NCI-H1105 (cell line): ENCODE measurements at regions not wholly inside any gene's neighbourhood (a gene's known extent, or its start where the extent isn't known, plus 50 kb on each side); places are given as distances from the start of the nearest gene placed in this dataset.

Experiments
- DNase-seq: peaks from one replicate; lab custom pipeline; 2025; lab: John Stamatoyannopoulos, UW

DNA sequence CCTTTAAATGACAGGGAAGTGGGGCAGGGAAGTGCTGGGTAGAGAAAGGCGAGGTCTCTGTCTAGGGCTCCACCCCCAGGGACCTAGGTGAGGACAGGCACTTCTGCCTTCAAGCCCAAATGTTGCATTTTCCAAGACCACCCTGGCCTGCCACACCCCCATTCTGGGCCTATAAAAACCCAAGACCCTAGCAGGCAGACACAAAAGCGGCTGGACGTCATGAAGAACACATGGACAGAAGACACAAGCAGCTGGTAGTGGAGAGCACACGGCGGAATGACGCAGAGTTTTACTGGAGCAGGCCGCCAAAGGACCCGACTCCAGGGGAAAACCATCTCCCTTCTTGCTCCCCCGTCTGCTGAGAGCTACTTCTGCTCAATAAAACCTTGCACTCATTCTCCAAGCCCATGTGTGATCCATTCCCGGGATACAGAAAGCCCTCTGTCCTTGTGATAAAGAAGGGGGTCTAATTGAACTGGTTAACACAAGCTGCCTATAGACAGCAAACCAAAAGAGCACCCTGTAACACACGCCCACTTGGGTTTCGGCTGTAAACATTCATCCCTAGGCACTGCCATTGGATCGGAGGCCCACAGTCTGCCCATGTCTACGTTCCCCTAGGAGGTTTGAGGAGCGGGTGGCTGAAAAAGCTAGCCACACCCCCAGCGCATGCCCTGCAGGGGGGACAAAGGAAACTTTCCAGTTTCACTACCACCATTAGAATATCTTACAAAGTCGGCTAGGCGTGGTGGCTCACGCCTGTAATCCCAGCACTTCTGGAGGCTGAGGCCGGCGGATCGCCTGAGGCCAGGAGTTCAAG is 622.2 kb upstream of the SALL1 start:
- DNase-seq, result no peak

DNA sequence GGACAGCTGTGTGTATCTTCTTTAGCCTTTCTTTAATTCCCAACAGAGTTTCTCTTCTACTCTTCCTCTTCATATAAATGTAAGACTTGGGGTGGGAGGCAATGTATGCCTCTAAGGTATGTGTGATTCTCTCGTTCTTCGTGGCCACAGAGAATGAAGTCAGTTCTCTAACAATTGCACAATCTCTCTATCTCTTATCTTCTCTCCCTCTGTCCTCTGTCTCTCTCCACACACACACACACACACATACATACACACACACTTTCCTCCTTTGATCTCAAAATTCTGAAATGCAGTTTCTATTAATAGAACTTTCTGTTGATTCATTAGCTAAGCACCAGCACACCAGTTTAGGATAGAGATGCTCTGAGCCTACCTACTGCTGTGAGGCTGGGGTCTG is 615.7 kb upstream of the SALL1 start:
- DNase-seq, result no peak

DNA sequence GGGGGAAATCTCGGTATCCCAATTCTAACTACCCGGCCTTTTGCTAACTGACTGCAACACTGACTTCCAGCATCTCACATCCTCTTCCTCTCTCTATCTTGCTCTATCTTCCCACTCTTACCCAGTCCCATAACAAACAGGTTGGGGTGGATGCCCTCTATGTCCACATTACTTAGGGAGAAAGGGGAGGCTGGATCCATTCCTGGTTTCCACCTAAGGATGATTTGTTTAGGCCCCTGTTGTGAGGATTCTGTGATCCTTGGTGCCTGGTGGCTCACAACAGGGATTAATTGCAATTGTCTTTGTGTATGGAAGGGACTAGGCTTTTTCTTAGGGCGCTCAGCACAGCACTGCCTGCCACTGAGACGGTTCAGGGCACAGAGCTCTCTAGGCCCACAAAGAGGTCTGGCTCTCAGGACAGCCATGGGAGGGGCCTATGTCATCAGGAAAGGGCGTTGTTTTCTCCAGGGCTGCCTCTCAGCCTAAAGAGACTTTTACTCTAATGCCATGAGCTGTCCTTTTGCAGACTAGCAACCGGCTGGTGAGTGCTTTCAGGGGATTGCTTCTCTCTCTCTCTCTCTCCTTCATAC is 612.1 kb upstream of the SALL1 start:
- no peak for DNase-seq

DNA sequence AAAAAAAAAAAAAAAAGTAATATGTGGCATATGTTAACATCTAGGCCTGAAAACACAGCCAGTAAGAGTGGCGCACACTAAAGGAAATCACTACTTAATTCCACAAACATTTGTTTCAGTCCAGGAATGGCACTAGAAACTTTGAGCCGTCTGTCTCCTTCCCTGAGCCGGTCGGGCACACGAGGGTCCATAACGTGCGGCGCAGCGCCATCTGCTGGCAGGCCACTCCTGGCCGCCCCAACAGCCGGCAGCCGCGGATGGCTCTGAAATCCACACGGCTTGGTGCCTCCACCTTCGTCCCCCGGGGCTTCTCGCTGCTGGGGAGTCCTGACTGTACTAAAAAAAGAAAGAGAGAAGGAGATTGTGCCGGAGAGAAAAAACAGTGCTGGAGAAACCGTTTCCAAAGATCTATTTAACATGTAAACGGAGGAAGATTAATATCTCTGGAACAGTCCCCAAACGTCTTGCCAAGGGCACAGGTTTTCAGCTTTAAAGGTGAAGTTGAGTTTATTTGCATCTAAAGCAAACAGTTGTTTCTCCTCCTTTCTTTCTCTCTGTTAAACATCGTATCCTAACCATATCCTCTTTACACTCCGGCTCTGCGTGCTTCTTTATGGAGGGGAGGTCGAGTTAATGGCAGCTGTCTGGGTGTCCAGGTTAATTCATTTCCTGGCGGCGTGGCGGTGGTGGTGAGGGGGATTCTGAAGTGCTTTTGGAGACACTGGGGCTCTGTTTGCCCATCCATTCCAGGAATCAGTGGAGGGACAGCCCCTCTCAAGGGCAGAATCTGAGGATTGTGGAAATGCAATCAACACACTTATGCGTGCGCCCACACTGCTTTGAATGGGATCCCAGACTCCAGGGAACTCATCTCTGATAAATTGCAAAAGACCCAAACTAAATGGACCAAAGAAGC is 611.3 kb upstream of the SALL1 start:
- DNase-seq, result peak; percentile 81

DNA sequence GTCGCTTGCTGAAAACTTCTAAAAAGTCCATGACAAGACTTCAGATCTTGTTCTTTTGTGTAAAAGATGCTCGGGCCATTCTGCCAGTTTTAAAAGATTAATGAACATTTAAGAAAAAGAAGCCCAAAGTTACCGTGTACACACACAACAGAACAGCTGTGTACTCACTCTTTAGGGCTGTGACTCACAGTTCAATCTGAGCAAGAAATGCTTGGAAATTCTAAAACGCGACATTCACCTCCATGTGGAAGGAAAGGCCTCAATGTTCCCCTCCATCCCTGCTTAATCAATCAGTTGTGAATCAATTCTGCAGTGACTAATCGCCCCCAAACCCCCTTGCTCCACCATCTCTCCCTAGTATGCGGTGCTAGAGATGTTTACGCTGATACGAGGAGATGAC is 609.9 kb upstream of the SALL1 start:
- no peak for DNase-seq

DNA sequence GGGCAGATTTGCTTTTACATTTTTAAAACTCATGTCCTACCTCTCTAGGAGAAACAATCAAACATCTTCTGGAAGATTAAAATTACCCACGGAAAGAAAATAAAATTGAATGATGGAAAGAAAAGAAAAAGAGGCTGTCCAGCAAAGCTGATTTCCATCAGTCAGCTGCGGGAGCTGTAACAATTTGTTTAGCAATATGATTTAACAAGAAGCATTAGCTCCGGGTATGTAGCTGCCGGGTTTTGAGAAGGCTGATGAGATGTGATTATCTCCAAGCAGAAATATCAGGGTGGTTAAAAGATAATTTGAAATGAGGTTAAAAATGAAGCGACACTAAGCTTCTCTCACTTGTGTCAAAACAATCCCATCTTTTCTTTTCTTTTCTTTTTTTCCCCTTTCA is 608.9 kb upstream of the SALL1 start:
- DNase-seq, result no peak

DNA sequence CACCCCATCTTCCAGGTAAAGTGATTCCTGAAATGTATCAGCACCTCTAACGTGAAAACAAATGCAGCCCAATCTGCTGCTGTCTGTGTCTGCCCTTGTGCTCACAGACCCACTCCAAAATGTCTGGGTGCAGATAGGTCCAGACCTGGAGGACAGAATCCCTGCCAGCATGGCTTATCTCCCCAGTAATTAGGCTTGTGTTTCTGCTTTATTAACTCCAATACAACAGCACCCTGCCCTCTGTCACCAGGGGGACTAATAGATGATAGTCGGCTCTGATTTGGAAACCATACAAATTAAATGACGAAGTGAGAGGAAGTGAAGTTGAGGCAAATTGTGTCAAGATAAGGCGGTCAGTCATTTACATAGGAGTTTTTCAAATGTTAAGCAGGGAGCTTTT is 608.3 kb upstream of the SALL1 start:
- DNase-seq, result no peak

DNA sequence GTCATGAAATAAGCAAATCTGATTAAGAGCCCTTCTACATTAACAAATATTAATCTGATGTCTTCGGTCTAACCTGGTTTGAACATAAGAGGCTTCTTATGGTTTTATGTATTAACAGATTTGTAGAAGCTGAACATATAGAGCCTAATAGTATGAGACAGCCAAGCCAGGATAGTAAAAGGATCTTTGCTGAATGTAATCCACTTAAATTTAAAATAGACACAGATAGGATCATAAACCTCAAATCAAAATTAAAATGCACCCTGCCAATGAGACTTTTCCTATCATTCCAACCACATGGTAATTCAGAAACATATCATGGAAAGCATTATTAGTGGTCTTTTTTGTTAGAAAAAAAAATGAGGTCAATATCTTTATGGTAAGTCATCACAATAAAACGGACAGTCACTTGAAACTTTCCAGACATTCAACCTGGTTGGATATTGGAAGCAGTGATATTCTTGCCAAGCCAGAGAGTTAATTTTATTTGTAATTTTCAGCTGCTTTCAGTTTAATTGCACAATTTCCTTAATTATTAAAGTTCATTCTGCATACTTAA is 606.9 kb upstream of the SALL1 start:
- DNase-seq, result no peak

DNA sequence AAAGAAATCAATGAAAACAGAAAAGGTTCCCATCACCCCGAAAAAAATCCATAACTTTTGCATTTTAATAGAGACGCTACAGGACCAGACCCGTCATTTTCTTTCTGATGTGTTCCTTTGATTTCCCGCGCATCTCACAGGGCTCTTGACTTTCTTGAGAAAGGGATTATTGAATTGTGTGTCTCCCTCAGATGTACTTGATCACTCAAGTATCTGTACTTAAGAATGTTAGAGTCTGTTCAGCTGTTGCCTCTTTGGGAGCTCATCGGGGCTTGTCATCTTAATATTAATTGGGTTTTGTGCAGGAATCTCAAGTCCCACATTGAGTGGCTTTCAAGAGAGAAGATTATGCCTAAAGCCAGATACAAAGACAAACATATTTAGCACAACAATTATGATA is 606.4 kb upstream of the SALL1 start:
- no peak for DNase-seq

DNA sequence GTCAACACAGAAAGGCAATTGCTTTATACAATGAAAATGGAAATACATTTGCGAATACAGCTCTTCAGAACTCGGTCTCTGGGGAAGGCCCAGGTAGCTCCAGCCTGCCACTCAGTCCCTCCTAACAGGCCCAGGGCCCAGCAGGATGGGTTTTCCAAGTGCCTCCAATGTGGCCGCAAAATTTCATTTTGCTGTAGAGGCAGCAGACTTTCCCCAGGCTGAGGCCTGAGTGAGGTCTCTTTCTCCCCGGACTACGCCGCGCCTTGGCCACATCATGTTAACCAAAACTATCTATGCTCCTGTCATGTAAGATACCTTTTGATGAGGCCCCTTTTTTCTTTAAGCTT is 606.0 kb upstream of the SALL1 start:
- no peak for DNase-seq

DNA sequence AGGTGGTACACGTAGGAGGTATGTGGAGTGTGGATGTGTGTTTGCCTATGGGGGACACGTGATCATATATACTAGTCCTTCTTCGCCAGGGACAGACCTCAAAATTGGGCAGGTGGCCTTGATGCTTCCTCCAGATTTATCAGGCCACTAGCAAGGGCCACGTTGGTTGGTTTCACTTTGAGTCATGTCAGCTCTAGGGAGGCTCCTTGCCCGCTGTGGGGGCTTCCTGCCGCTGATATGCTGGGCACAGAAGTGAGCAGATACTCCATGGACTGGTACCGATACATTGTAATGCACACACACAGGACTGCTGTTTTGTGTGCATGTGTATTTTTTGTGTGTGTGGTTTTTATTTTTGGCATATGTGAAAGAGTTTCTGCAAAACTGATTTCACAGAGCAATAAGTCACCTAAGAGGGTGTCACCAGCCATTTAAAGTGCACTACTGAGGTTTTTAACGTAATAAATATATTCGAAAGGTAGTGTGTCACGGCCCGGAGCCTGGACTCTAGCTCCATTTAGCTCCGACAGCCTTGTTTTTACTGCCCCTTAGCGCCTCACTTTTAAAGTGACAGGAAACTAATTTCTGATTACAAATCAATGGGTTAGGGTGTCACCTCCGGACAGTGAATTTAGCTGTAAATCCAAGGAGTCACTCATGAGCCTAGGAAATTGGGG is 605.5 kb upstream of the SALL1 start:
- no peak for DNase-seq

DNA sequence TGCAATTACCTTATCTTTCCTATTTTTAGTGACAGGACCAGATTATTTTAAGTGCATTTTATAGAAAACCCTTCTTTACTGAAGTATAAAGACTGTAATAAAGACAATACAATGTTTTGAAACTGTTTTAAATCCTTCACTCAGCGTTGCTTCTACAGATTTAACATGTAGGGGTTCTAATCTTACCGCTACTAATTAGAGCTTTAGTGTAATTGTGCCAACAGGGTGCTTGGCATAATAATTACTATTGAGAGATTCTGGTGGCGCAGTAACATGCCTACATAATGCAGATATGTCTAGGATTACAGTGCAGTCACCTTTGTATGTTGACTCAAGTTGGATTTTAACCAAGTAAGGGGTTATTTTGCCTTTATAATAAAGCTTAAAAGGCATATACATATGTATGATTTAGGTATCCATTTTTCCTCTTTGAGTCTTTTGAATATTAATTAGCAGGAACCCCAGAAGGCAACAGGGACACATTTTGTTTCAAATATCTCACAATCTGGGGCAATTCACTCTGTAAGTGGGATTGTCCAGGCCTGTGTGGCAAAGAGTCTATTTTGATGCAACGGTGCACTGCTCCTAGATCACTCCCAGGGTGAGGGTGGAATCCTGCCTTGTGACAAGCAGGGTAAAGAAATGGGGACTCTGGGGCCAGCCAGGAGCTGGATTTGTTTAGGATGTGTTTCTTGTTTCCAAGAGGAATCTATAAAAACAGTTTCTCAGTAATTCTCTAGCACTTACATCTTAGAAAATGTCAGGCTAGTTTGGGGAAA is 604.7 kb upstream of the SALL1 start:
- peak; percentile 45 for DNase-seq

DNA sequence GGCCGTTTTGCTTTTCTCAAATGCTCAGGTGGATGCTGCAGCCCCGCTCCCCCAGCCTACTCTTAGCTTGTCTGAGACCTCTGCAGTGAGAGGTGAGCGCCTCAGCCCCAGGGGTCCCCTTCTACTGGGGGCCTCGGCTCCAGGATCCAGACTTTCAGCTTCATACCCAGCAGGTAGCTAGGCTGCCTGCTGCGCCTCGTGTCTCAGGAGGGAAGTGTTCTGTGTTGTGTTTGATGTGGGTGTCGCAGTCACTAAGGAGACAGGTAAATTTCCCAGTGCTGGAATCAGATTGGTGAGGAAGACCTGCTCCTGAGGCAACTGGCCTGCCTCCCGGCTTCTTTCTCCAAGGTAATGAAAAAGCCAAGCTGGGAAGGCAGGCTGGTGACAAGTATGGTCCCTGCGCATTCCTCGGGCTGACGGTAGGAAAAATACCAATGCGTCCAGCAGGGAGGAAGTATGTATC is 604.0 kb upstream of the SALL1 start:
- no peak for DNase-seq

DNA sequence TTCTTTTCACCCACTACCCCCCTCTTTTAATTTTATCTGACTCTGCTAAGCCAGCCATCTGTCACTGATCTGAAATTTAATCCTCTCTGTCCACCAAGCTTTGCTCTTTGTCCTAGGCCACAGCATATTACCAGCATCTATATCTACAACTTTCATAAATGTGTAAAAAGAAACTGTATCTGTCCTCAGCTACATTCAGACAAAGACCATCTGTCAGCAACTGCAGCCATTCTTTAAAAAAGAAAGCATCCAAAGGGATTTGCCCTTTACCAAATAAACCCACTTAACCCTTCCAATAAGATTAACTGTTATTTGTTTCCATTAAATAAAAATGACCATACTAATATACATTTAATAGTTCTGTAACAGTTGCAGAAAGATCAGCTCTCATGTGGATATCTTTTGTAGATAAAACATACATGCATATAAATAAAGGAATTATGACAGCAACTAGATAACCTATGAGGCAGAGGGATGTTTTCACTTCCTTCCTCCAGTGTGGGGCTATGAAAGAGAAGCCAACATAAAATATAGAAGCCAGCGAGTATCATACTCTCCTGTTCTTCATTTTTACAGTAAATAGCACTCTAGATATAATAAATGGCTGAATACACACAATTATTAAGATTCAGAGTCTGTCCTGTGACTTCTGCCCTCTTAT is 602.5 kb upstream of the SALL1 start:
- no peak for DNase-seq

DNA sequence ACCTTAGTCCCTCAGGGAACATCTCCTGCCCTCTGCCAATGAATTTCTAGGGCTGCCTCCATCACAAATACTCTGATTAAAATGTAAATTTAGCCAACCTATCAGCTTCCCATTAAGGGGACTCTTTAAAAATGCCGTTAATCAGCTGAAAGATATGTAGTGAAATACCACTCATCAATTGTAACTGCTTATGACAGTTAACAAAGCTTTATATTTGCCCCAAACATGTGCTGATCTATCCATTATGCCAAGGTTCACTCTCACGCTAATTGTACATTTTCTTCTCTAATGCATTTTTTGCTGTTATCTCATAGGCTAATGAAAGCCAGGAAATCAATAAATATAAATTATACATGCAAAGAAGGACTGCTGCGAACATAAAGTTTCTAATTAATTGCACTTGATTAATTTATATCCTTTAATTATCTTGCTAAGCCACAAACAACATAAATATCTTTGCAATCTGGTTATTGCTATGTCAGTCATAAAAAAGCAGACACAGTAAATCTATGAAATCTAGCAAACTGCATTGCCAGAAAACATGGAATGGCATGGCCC is 601.4 kb upstream of the SALL1 start:
- no peak for DNase-seq

DNA sequence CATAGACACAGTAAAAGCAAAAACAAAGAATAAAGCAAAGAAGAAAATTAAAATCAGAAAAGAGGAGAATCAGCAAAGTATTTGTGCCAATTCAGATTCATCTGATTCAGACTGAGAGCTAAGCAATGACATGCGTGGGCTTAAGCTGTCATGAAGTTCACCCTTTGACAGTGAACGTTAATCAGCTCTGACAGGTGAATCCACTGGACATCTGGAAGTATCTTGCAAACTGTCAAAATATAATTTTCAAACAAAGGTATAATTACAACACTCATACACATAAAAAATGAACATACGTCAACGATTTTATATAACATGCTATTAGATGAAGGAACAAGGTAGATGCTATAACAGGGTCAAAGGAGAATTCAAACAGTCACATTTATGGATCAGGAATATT is 596.3 kb upstream of the SALL1 start:
- DNase-seq, result no peak

DNA sequence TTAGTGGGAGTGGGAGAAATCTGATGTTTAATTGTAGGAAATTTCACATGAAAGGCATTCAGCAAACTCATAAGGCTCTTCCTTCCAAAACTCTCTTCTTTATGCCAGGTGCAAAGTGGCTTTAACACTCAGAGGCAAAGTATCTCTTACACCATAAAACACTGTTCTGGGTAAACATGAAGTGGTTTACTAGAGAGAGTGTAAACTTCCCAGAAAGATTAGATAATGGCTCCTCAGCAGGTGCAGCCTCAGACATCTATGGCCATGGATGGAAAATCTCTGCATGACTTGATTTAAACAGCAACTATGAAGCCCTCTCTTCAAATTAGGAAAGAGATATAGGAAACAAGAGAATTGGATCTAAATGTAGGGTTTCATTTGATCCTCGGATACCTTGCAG is 583.1 kb upstream of the SALL1 start:
- DNase-seq, result peak; percentile 62

DNA sequence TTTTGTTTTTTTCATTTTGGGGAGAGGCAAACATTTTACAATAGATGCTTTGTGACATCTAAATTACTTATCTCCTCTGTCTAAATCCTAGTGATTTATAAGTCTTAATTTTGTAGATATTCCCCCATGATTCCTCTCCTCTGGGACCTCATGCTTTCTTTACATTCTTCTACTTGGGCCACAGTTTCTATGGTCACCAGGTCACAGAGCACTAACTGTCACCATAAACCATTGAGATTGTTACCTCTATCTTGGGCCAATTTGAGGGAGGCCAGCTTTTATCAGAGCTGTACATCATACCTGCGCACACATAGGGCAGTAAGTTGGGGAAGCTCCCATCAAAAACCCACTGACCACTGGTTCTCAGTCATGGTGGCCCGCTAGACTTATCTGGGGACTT is 582.1 kb upstream of the SALL1 start:
- DNase-seq, result no peak

DNA sequence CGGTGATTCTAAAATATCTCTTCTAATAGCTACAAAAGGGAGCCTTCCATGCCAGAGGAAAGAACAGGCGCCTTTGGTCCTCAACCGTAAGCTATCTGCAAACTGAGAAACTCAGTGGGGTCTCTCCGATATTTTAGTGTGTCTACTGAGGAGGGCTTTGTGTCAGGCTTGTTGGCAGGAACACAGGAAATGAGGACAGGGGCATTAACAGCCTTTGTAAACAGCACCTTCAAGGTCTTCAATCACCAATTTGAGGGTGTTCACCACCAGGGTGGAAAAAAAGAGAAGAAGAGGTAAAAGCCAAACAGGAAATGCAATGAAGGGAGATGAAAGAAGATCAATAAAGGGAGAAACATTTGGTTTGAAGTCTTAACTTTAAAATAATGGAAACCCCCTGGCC is 580.1 kb upstream of the SALL1 start:
- no peak for DNase-seq

DNA sequence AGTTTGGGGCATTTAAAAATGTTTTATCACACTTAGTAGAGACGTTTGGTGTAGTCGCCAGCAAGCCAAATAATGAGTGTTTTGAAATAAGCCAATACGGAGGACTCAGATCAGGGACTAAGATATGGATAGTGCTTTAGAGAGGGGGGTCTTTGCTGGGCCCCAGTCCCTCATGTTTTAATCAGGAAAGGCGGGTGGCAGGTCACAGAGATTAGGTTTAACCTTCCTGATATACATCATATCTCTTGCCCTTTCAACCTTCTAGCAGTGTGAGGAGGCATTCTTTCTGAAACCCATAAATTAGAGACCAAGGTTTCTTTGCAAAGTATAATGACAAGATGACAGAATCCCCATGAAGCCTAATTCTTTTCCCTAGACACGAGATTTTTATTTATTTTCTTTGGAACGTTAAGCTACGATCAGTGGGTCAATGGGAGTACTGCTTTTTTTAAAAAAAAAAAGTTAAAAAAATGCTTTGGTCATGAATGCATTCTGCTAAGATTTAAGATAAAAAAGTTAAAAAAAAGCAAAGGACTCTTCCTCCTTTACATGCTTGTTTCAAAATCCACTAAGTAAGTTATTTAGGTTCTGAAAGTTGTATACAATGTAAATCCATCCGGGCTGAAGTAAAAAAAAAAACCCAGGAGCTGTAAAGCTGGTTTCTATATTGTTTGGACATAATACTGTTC is 572.1 kb upstream of the SALL1 start:
- no peak for DNase-seq
